Spleen (tissue), 7 donors: ENCODE measurements at regions not wholly inside any gene's neighbourhood (a gene's known extent, or its start where the extent isn't known, plus 50 kb on each side); places are given as distances from the start of the nearest gene placed in this dataset.

Experiments used
- CTCF ChIP-seq, 11 experiments: fragments of 200-600 bp in 7 of 11; fragments of 450-650 bp in 4 of 11; sonication (generic) in 4 of 11; IDR thresholded peaks in 8 of 11; conservative IDR thresholded peaks in 3 of 11; 1 replicate in 7 of 11; 2 replicates in 4 of 11; pipeline versions ENCODE4 v1.4.0 to v1.8.0; 2016 to 2021; ENCODE audit warnings: antibody characterized with exemption in 11 of 11, inconsistent platforms in 4 of 11, mild to moderate bottlenecking in 1 of 11
- POLR2A ChIP-seq, 3 donors: fragments of 450-650 bp; IDR thresholded peaks; one replicate each; pipeline ENCODE4 v1.5.1; 2017; ENCODE audit warnings: antibody characterized with exemption in 3 of 3, mild to moderate bottlenecking in 1 of 3
- donor health status: DM: no; HTN: no; CAD: no; lungs with moderate emphysema.
- donor health status: DM: no; HTN: no; CAD: no.
- donor health status: DM: no; HTN: no; CAD: no.

- TF ChIP-seq CTCF (IDR thresholded peaks at IDR 0.05 in 8 of 11, conservative IDR thresholded peaks at IDR 0.05 in 3 of 11) (no peak), POLR2A (IDR thresholded peaks at IDR 0.05) (no peak)
Measured at GRCh38 chr13:87894059-87894458, 222.9 kb downstream of the SLITRK5 start.
